RWPE2 (cell line): ENCODE measurements at regions not wholly inside any gene's neighbourhood (a gene's known extent, or its start where the extent isn't known, plus 50 kb on each side); places are given as distances from the start of the nearest gene placed in this dataset.

Source experiments
- ATAC-seq: fragments of 200-7000 bp; cut with Tn5 transposase; 3 replicates; pipeline ENCODE4 v1.9.1; 2021; ENCODE audit warnings: low read depth
- DNase-seq: peaks from one replicate; pipeline ENCODE4 v3.0.0-alpha.2; 2020; ENCODE audit warnings: low spot score
- H3K27ac ChIP-seq: fragments of 450-650 bp; 2 replicates; pipeline ENCODE4 v1.5.1; 2017; ENCODE audit warnings: mild to moderate bottlenecking; ENCODE audit not compliant: poor library complexity, severe bottlenecking
- H3K27me3 ChIP-seq: fragments of 250-450 bp; sonication (Bioruptor Pico); 2 replicates; pipeline ENCODE4 v1.5.1; 2021; ENCODE audit warnings: mild to moderate bottlenecking, moderate library complexity; ENCODE audit not compliant: insufficient read depth, poor library complexity, severe bottlenecking
- H3K36me3 ChIP-seq: fragments of 250-450 bp; sonication (Bioruptor Pico); 2 replicates; pipeline ENCODE4 v1.5.1; 2020; ENCODE audit warnings: low read depth, mild to moderate bottlenecking, moderate library complexity
- H3K4me1 ChIP-seq: fragments of 250-450 bp; sonication (Bioruptor Pico); 2 replicates; pipeline ENCODE4 v1.5.1; 2021; ENCODE audit warnings: mild to moderate bottlenecking, moderate library complexity; ENCODE audit not compliant: insufficient read depth, poor library complexity, severe bottlenecking
- H3K4me3 ChIP-seq: fragments of 250-450 bp; sonication (Bioruptor Pico); 2 replicates; pipeline ENCODE4 v1.5.1; 2021; ENCODE audit warnings: mild to moderate bottlenecking, moderate library complexity; ENCODE audit not compliant: severe bottlenecking
- H3K9me3 ChIP-seq: fragments of 250-450 bp; sonication (Bioruptor Pico); 2 replicates; pipeline ENCODE4 v1.5.1; 2021; ENCODE audit warnings: mild to moderate bottlenecking, moderate library complexity; ENCODE audit not compliant: severe bottlenecking
- CTCF ChIP-seq: fragments of 450-650 bp; IDR thresholded peaks from one replicate; pipeline ENCODE4 v1.5.1; 2017; ENCODE audit warnings: mild to moderate bottlenecking, moderate library complexity; ENCODE audit not compliant: poor library complexity, severe bottlenecking

- H3K4me1 ChIP-seq = no peaks in the 10 kb centered on the region
- H3K36me3 ChIP-seq = no peaks in the 10 kb centered on the region
- DNase-seq (no peak), ATAC-seq (no peak)
- no peak overlapping the region for H3K27ac ChIP-seq
- H3K4me3 ChIP-seq = no peak overlapping the region
- no peak for TF ChIP-seq CTCF
- H3K9me3 ChIP-seq = no peaks in the 10 kb centered on the region
- no peaks in the 10 kb centered on the region for H3K27me3 ChIP-seq
Observed at GRCh38 chr6:51161752-51162151, 343.1 kb downstream of the TFAP2B start.

- Histone ChIP-seq H3K4me1 (no peaks in the 10 kb centered on the region), H3K27ac (no peak overlapping the region), H3K4me3 (no peak overlapping the region), H3K36me3 (no peaks in the 10 kb centered on the region), H3K27me3 (no peaks in the 10 kb centered on the region), H3K9me3 (no peaks in the 10 kb centered on the region)
- TF ChIP-seq CTCF = no peak
- no peak for ATAC-seq
- DNase-seq = no peak
Observed at GRCh38 chr6:51163843-51164529, 345.3 kb downstream of the TFAP2B start.

GRCh38 chr6:51166914-51167313, 348.2 kb downstream of the TFAP2B start:
- TF ChIP-seq CTCF = no peak
- ATAC-seq = no peak
- Histone ChIP-seq H3K4me1 (no peaks in the 10 kb centered on the region), H3K9me3 (no peaks in the 10 kb centered on the region), H3K36me3 (no peaks in the 10 kb centered on the region), H3K27me3 (no peaks in the 10 kb centered on the region), H3K4me3 (no peak overlapping the region), H3K27ac (no peak overlapping the region)
- no peak for DNase-seq

DNA sequence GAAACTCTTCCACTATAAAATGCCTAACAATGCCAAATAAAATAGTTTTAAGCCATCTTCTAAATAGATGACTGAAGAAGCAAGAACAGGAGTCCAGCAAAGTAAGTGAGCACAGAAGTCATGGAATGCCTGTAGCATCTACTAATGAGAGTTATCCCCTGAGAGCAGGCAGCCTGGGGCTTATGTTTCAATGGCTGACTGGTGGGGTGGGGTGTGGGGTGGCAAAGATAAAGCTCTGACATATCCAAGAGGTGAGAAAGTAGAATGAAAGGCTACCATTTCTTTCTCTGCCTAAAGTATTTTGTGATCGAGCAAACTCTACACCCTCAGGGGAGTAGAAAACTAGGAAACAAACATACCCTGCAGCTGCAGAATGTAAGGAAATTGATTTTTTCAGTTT, 348.8 kb downstream of the TFAP2B start:
- Histone ChIP-seq H3K27me3 (no peaks in the 10 kb centered on the region), H3K4me1 (no peaks in the 10 kb centered on the region), H3K4me3 (no peak overlapping the region), H3K9me3 (no peaks in the 10 kb centered on the region), H3K36me3 (no peaks in the 10 kb centered on the region), H3K27ac (no peak overlapping the region)
- ATAC-seq = no peak
- no peak for TF ChIP-seq CTCF
- no peak for DNase-seq

- DNase-seq (no peak), ATAC-seq (no peak)
- H3K36me3 ChIP-seq = no peaks in the 10 kb centered on the region
- no peaks in the 10 kb centered on the region for H3K9me3 ChIP-seq
- no peaks in the 10 kb centered on the region for H3K4me1 ChIP-seq
- TF ChIP-seq CTCF = no peak
- H3K27ac ChIP-seq = no peak overlapping the region
- peaks cover 5% of the 10 kb centered on the region for H3K27me3 ChIP-seq
- H3K4me3 ChIP-seq = no peak overlapping the region
Observed at GRCh38 chr6:51182827-51183226, 364.2 kb downstream of the TFAP2B start.
